ENCODE measurements at regions not wholly inside any gene's neighbourhood (a gene's known extent, or its start where the extent isn't known, plus 50 kb on each side); places are given as distances from the start of the nearest gene placed in this dataset.

DNA sequence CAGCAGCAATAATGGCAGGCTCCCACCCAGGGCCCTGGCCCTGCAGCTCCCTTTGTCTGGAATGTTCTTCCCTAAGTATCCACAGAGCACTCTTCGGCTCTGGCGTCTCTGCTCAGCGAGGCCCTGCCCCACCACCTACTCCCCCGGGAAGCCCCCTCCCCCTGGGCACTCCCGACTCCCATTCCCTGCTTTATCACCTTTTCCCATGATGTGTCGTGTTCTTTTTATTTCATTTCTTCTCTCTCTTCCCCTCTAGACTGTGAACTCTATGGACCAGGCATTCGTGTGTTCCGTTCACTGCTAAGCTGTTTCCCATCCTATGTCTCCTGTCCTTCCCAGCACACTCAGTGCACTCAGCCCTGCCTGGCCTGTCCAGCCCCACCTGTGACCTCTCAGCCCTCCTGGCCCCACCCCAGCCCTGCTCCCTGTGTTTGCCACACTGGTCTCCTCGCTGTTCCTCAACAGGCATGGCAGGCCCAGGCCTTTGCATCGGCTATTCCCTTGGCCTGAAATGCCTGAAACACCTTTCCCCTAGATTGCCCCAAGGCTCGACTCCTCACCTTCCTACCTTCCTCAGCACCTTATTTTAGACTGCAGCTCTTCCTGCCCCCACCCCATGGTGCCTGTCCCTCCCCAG, 107.4 kb downstream of the TPRA1 start:
- Mint-ChIP-seq H3K4me3 (no peak overlapping the region; a peak in 2 of 5 replicates), H3K27ac (peak overlapping the region in 1 of 3 experiments; percentile 6; a peak in 1 of 7 replicates)
- H2BK120ac ChIP-seq (ENCODE audit: low read depth, low read length, poor library complexity, severe bottlenecking) = no peak overlapping the region

More for the DNA sequence above, 107.4 kb downstream of the TPRA1 start:
- H3K4ac ChIP-seq (ENCODE audit: low read depth, low read length) = no peak overlapping the region
- Mint-ChIP-seq H3K36me3 (ENCODE audit: insufficient read depth in 1 of 3, low read depth in 3 of 3) (no peaks in the 10 kb centered on the region; a peak in 1 of 7 replicates), H3K4me1 (peaks cover 11 to 24% of the 10 kb centered on the region in 2 experiments), H3K9me3 (no peaks in the 10 kb centered on the region), H3K27me3 (ENCODE audit: low read depth) (peaks cover 6% of the 10 kb centered on the region)
- no peak overlapping the region for H2BK5ac ChIP-seq (ENCODE audit: insufficient read length, low read length)
- no CpG with 5 or more reads among the region's 11 CpGs for WGBS (ENCODE audit: extremely low coverage, insufficient read length, low lambda C conversion rate)
- no peak overlapping the region for H3K18ac ChIP-seq (ENCODE audit: insufficient read length, low read depth, low read length)
- no peaks in the 10 kb centered on the region for H3K23me2 ChIP-seq (ENCODE audit: insufficient read length, low read depth, low read length, poor library complexity, severe bottlenecking)
- DNase-seq = peak; percentile 20
- H2BK15ac ChIP-seq (ENCODE audit: low read depth, low read length) = no peak overlapping the region
- H3K27me3 ChIP-seq (ENCODE audit: insufficient read depth, low read length) = no peaks in the 10 kb centered on the region
- no peak overlapping the region for H2AFZ ChIP-seq (ENCODE audit: low read length)
- no peaks in the 10 kb centered on the region for H3K4me1 ChIP-seq (ENCODE audit: insufficient read depth, low read length)
- H2AK5ac ChIP-seq (ENCODE audit: insufficient read length, low read length) = no peak overlapping the region
- H3K23ac ChIP-seq (ENCODE audit: insufficient read length, low read depth, low read length) = no peak overlapping the region
- no peak overlapping the region for H3K14ac ChIP-seq (ENCODE audit: insufficient read depth, low read length)
- no peaks in the 10 kb centered on the region for H4K20me1 ChIP-seq (ENCODE audit: control insufficient read depth, insufficient read depth, insufficient read length)
- no peak overlapping the region for H4K5ac ChIP-seq (ENCODE audit: insufficient read length, low read depth, low read length)
- H3K79me1 ChIP-seq (ENCODE audit: insufficient read depth, low read depth, low read length, poor library complexity, severe bottlenecking) = no peaks in the 10 kb centered on the region
- H3T11ph ChIP-seq (ENCODE audit: low read length) = no peak overlapping the region
- TF ChIP-seq, protein P1, sequence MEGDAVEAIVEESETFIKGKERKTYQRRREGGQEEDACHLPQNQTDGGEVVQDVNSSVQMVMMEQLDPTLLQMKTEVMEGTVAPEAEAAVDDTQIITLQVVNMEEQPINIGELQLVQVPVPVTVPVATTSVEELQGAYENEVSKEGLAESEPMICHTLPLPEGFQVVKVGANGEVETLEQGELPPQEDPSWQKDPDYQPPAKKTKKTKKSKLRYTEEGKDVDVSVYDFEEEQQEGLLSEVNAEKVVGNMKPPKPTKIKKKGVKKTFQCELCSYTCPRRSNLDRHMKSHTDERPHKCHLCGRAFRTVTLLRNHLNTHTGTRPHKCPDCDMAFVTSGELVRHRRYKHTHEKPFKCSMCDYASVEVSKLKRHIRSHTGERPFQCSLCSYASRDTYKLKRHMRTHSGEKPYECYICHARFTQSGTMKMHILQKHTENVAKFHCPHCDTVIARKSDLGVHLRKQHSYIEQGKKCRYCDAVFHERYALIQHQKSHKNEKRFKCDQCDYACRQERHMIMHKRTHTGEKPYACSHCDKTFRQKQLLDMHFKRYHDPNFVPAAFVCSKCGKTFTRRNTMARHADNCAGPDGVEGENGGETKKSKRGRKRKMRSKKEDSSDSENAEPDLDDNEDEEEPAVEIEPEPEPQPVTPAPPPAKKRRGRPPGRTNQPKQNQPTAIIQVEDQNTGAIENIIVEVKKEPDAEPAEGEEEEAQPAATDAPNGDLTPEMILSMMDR (conservative IDR thresholded peaks at IDR 0.05) = no peak
- no peak overlapping the region for H3K9ac ChIP-seq (ENCODE audit: extremely low read depth, insufficient read length, low read length)
- no peak overlapping the region for H3K27ac ChIP-seq (ENCODE audit: insufficient read length, low read depth, low read length)
- no peak overlapping the region for H2BK20ac ChIP-seq (ENCODE audit: low read depth, low read length, poor library complexity, severe bottlenecking)
- no peak overlapping the region for H4K91ac ChIP-seq (ENCODE audit: insufficient read length, low read depth, low read length)
- H4K8ac ChIP-seq (replicated peaks; ENCODE audit: insufficient read length, low read depth, low read length) = no peak overlapping the region
- no peak overlapping the region for H3K56ac ChIP-seq (ENCODE audit: insufficient read length, low read depth, low read length)
- H3K79me2 ChIP-seq (ENCODE audit: insufficient read depth, low read length) = no peaks in the 10 kb centered on the region
- no peak overlapping the region for H2BK12ac ChIP-seq (ENCODE audit: insufficient read length, low read depth, low read length)
- H3K9me3 ChIP-seq (ENCODE audit: control insufficient read depth, low read depth, low read length) = no peaks in the 10 kb centered on the region
- H3K4me2 ChIP-seq (ENCODE audit: insufficient read depth, insufficient read length, low read length) = no peak overlapping the region
